ENCODE measurements at regions not wholly inside any gene's neighbourhood (a gene's known extent, or its start where the extent isn't known, plus 50 kb on each side); places are given as distances from the start of the nearest gene placed in this dataset.

DNA sequence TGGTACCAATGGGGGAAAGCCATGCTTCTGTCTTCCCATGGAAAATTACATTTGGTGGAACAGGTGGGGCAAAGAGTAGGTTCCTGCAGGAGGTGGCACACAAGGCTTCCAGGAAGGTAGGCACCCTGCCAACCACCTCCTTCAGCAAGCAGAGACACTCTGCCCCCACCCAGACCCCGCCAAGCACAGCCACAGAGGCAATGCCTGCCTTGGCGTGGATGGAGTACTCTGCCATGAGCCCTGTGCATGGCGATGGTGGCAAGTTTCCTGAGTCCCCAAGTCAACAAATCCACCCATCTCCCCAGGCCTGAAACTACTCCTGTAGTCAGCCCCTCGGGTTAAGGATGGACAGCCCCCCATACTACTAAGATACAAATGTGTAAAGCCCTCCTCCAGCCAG lies 119.2 kb upstream of the GNAO1 start:
- no peaks in the 10 kb centered on the region for H3K4me1 ChIP-seq (ENCODE audit: insufficient read depth)
- no peak for DNase-seq (ENCODE audit: extremely low spot score)
- no peak overlapping the region for H3K4me3 ChIP-seq (ENCODE audit: low read depth, low read length)
- no peaks in the 10 kb centered on the region for H3K36me3 ChIP-seq (ENCODE audit: insufficient read depth)
- WGBS, result 84% methylated on average over 4 of the region's 4 CpGs
- no peak overlapping the region for H3K27ac ChIP-seq (ENCODE audit: low read depth)

GRCh38 chr16:56068816-56069215 lies 122.5 kb upstream of the GNAO1 start:
- no peaks in the 10 kb centered on the region for H3K36me3 ChIP-seq (ENCODE audit: insufficient read depth)
- WGBS, result 67% methylated on average over 3 of the region's 3 CpGs
- no peak overlapping the region for H3K4me3 ChIP-seq (ENCODE audit: low read depth, low read length)
- no peaks in the 10 kb centered on the region for H3K4me1 ChIP-seq (ENCODE audit: insufficient read depth)
- DNase-seq (ENCODE audit: extremely low spot score), result no peak
- no peak overlapping the region for H3K27ac ChIP-seq (ENCODE audit: low read depth)

- DNase-seq (ENCODE audit: extremely low spot score), result no peak
- Histone ChIP-seq H3K27ac (ENCODE audit: low read depth) (no peak overlapping the region), H3K4me3 (ENCODE audit: low read depth, low read length) (no peak overlapping the region), H3K4me1 (ENCODE audit: insufficient read depth) (no peaks in the 10 kb centered on the region), H3K36me3 (ENCODE audit: insufficient read depth) (no peaks in the 10 kb centered on the region)
- 90% methylated on average over 2 of the region's 2 CpGs for WGBS
Measured at GRCh38 chr16:56068314-56068713, 123.0 kb upstream of the GNAO1 start.

- Histone ChIP-seq H3K4me1 (ENCODE audit: insufficient read depth) (no peaks in the 10 kb centered on the region), H3K4me3 (ENCODE audit: low read depth, low read length) (no peak overlapping the region), H3K36me3 (ENCODE audit: insufficient read depth) (no peaks in the 10 kb centered on the region), H3K27ac (ENCODE audit: low read depth) (no peak overlapping the region)
- no peak for DNase-seq (ENCODE audit: extremely low spot score)
Measured at GRCh38 chr16:56067406-56067805, 123.9 kb upstream of the GNAO1 start.

DNA sequence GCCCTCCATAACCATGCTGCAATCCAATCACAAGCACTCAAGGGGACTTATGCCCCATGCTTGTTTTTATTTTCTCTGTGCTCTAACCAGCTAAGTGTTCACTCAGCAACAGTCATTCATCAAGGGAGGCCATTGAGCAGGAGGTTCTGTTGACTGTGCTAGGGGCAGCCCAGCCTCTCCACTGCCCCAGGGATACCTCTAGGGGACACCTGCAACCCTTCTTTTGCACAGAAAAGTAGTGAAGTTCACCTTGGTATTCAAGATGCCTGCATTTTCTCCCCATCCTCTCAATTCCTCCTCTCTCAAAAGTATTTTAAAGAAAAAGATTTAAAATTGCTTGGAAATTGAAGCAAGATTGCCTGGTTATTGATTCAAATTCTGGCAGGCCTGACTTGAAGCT lies 124.7 kb upstream of the GNAO1 start:
- H3K27ac ChIP-seq (ENCODE audit: low read depth), result no peak overlapping the region
- H3K36me3 ChIP-seq (ENCODE audit: insufficient read depth), result no peaks in the 10 kb centered on the region
- H3K4me1 ChIP-seq (ENCODE audit: insufficient read depth), result no peaks in the 10 kb centered on the region
- no peak for DNase-seq (ENCODE audit: extremely low spot score)
- H3K4me3 ChIP-seq (ENCODE audit: low read depth, low read length), result no peak overlapping the region

DNA sequence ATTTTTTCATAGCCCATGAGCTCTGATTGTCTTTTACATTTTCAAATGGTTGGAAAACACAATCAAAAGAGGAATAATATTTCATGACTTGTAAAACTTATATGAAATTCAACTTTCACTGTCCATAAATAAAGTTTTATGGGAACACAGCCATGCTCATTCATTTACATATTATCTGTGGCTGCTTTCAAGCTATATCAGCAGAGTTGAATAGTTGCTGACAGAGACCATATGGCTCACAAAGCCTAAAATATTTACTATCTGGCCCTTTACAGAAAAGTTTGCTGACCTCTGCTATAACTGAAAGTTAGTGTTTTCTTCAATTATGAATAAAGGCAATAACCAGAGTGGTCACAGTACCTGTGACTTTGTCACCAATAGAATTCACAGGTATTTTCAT lies 128.2 kb upstream of the GNAO1 start:
- no peak overlapping the region for H3K27ac ChIP-seq (ENCODE audit: low read depth)
- DNase-seq (ENCODE audit: extremely low spot score), result no peak
- H3K36me3 ChIP-seq (ENCODE audit: insufficient read depth), result no peaks in the 10 kb centered on the region
- H3K4me3 ChIP-seq (ENCODE audit: low read depth, low read length), result no peak overlapping the region
- H3K4me1 ChIP-seq (ENCODE audit: insufficient read depth), result no peaks in the 10 kb centered on the region

DNA sequence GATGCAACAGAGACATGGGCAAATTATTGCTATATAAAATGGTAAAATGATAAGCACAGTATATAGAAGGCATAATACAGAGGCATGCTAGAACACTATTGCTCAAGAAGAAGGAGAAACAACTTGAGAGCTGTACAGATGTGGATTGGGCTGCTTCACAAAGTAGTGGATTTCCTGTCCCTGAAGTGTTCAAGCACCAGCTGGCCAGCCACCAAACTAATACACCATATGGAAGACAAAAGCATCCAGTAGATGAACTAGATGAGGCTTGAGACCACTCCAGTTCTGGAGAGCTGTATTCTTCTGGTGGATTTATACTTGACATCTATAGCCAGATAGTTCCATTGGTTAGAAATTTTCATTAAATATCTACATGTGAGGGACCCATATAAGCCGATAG lies 134.1 kb upstream of the GNAO1 start:
- no peak overlapping the region for H3K27ac ChIP-seq (ENCODE audit: low read depth)
- H3K4me1 ChIP-seq (ENCODE audit: insufficient read depth), result no peaks in the 10 kb centered on the region
- DNase-seq (ENCODE audit: extremely low spot score), result no peak
- WGBS, result 85% methylated on average over 1 of the region's 1 CpG
- H3K4me3 ChIP-seq (ENCODE audit: low read depth, low read length), result no peak overlapping the region
- H3K36me3 ChIP-seq (ENCODE audit: insufficient read depth), result peaks cover 2% of the 10 kb centered on the region

GRCh38 chr16:56050916-56051315 lies 140.4 kb upstream of the GNAO1 start:
- 90% methylated on average over 4 of the region's 4 CpGs for WGBS
- Histone ChIP-seq H3K36me3 (ENCODE audit: insufficient read depth) (peaks cover 2% of the 10 kb centered on the region), H3K27ac (ENCODE audit: low read depth) (no peak overlapping the region), H3K4me3 (ENCODE audit: low read depth, low read length) (no peak overlapping the region), H3K4me1 (ENCODE audit: insufficient read depth) (no peaks in the 10 kb centered on the region)
- no peak for DNase-seq (ENCODE audit: extremely low spot score)

DNA sequence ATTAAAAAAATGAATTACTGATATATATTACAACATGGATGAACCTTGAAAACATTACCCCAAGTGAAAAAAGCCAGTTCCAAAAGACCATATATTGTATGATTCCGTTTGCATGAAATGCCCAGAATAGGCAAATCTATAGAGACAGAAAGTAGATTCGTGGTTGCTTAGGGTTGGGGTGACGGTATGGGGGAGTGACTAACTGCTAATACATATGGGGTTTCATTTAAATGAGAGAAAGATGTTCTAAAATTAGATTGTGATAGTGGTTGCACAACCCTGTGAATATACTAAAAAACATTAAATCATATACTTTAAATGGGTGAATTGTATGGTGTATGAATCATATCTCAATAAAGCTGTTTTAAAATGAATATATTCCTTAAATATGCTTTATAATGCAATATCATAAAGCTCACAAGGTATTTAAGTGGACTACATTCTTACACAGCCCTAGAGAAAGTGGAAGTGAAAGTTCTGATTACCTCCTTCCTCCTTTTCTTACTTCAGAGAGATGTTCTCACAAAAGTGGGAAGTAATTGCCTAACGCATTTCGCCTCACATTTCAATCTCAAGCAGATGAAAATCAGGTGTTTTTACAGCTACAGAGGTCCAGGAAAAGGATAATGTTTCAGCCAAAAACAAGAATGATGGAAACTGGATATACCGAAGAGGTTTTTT lies 142.7 kb upstream of the GNAO1 start:
- Histone ChIP-seq H3K4me1 (ENCODE audit: insufficient read depth) (no peaks in the 10 kb centered on the region), H3K36me3 (ENCODE audit: insufficient read depth) (no peaks in the 10 kb centered on the region), H3K4me3 (ENCODE audit: low read depth, low read length) (no peak overlapping the region), H3K27ac (ENCODE audit: low read depth) (no peak overlapping the region)
- WGBS, result 76% methylated on average over 6 of the region's 6 CpGs
- no peak for DNase-seq (ENCODE audit: extremely low spot score)

DNA sequence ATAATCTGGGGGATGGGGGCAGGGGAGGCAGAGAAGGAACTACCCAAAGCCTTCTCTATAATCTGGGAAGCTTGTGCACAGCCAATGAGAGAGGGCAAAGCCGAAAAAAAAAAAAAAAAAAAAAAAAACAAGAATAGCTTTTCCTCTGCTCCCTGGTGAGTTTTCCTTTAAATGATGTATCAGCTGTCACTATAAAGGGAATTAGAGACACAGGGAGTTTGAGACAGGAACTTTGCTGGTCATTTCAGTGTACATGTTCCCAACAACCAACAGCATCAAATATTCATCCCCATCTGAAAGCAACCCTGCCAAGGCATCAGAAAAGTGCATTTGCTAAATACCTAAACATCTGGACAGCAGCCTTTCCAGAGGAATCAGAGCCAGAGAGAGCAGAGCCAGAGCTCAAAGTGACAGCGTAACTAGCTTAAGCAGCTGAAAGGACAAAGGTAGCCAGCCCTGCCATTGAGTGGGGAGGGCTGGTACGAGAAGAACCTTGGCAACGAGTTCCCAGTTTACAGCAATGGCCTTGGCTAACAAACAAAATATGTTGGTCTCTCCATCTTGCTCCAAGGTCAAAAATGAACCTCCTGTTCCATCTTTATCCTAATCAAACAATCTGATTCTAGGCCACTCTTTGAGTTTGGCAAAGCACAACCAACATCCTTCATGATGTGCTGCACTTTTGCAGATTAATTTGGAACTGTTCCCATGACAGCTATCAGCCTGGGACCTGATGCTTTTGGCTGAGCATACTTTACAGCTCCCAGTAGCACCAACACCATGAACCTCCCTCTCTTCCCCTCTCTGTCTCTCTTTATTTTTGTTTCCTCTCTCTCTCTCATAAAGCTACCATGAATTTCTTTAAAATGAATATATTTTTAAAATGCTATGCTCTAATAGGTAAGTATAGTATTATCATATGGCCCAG lies 143.7 kb upstream of the GNAO1 start:
- DNase-seq (ENCODE audit: extremely low spot score), result no peak
- Histone ChIP-seq H3K27ac (ENCODE audit: low read depth) (no peak overlapping the region), H3K4me3 (ENCODE audit: low read depth, low read length) (no peak overlapping the region), H3K36me3 (ENCODE audit: insufficient read depth) (no peaks in the 10 kb centered on the region), H3K4me1 (ENCODE audit: insufficient read depth) (no peaks in the 10 kb centered on the region)
- 52% methylated on average over 4 of the region's 4 CpGs for WGBS

- H3K4me3 ChIP-seq (ENCODE audit: low read depth, low read length), result no peak overlapping the region
- DNase-seq (ENCODE audit: extremely low spot score), result no peak
- WGBS, result 75% methylated on average over 4 of the region's 4 CpGs
- no peak overlapping the region for H3K27ac ChIP-seq (ENCODE audit: low read depth)
- no peaks in the 10 kb centered on the region for H3K36me3 ChIP-seq (ENCODE audit: insufficient read depth)
- H3K4me1 ChIP-seq (ENCODE audit: insufficient read depth), result no peaks in the 10 kb centered on the region
Measured at GRCh38 chr16:56042416-56042815, 148.9 kb upstream of the GNAO1 start.

DNA sequence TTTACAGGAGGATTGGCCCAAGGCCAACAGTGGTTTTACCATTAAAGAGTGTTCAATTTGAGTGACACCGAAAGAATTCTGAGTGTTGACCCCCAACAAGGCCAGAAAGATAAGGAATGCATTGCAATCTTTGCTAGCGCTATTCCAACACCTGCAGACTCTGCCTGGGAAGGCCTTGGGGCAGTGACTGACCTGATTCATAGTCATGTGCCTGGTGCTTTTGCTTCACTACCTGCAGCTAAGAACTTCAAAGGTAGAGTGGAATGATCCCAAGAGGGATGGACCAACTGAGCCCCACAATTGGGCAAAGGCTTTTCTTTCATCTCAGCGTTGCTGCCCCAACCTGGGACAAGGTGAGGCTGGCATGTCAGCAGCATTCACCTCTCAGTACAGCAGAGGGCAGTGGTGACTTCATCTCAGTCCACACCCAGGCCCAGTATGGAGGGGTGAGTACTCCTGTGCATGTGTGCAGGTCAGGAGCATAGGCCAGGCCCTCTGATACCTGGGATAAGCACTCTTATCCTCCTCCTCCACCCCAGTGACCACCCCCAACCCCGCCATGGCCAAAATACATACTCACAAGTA lies 149.6 kb upstream of the GNAO1 start:
- 51% methylated on average over 4 of the region's 4 CpGs for WGBS
- no peak overlapping the region for H3K27ac ChIP-seq (ENCODE audit: low read depth)
- no peak overlapping the region for H3K4me3 ChIP-seq (ENCODE audit: low read depth, low read length)
- no peaks in the 10 kb centered on the region for H3K36me3 ChIP-seq (ENCODE audit: insufficient read depth)
- no peaks in the 10 kb centered on the region for H3K4me1 ChIP-seq (ENCODE audit: insufficient read depth)
- no peak for DNase-seq (ENCODE audit: extremely low spot score)

GRCh38 chr16:56038564-56039098 lies 152.7 kb upstream of the GNAO1 start:
- DNase-seq (ENCODE audit: extremely low spot score), result no peak
- no peaks in the 10 kb centered on the region for H3K4me1 ChIP-seq (ENCODE audit: insufficient read depth)
- H3K27ac ChIP-seq (ENCODE audit: low read depth), result no peak overlapping the region
- no peaks in the 10 kb centered on the region for H3K36me3 ChIP-seq (ENCODE audit: insufficient read depth)
- WGBS, result 53% methylated on average over 3 of the region's 3 CpGs
- H3K4me3 ChIP-seq (ENCODE audit: low read depth, low read length), result no peak overlapping the region

DNA sequence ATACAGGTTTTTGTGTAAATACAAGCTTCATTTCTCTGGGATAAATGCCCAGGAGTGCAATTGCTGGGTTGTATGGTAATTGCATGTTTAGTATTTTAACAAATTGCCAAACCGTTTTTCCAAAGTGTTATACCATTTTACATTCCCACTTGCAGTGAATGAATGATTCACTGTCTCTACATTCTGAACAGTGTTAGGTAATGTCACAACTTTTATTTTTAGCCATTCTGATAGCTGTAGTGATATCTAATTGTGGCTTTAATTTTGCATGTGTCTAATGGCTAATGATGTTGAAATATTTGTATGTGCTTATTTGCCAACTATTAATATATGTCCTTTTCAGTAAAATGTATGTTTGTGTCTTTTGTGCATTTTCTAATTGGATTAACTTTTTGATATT lies 156.9 kb upstream of the CES5A start:
- WGBS, result 69% methylated on average over 1 of the region's 1 CpG
- H3K4me3 ChIP-seq (ENCODE audit: low read depth, low read length), result no peak overlapping the region
- no peak overlapping the region for H3K27ac ChIP-seq (ENCODE audit: low read depth)
- no peak for DNase-seq (ENCODE audit: extremely low spot score)
- H3K4me1 ChIP-seq (ENCODE audit: insufficient read depth), result no peaks in the 10 kb centered on the region
- no peaks in the 10 kb centered on the region for H3K36me3 ChIP-seq (ENCODE audit: insufficient read depth)

Data from urinary bladder (tissue), 3 donors.